Adrenal gland (tissue), 9 donors: ENCODE measurements at regions not wholly inside any gene's neighbourhood (a gene's known extent, or its start where the extent isn't known, plus 50 kb on each side); places are given as distances from the start of the nearest gene placed in this dataset.

Experiments used
- DNase-seq, 7 donors: peaks; one replicate each; pipeline ENCODE4 v3.0.0-alpha.2; 2019 to 2020
- H3K27ac ChIP-seq, 5 donors: fragments of 200-600 bp; sonication (generic) in 4 of 5; 1 replicate in 3 of 5; 2 replicates in 2 of 5; pipeline versions ENCODE4 v1.5.1 to v1.8.0; 2016 to 2020; ENCODE audit warnings: mild to moderate bottlenecking in 1 of 5
- H3K27me3 ChIP-seq: fragments of 200-600 bp; 2 replicates; pipeline ENCODE4 v1.8.0; 2021
- H3K36me3 ChIP-seq, 2 donors: fragments of 200-600 bp; replicated peaks in 1 of 2; 1 replicate in 1 of 2; 2 replicates in 1 of 2; pipeline versions ENCODE4 v1.5.1 to v1.8.0; 2018 to 2022
- H3K4me1 ChIP-seq, 2 donors: fragments of 200-600 bp; replicated peaks in 1 of 2; 1 replicate in 1 of 2; 2 replicates in 1 of 2; pipeline versions ENCODE4 v1.5.1 to v1.8.0; 2018 to 2021
- H3K4me3 ChIP-seq, 4 donors: fragments of 200-600 bp; sonication (generic) in 3 of 4; one replicate each; pipeline ENCODE4 v1.5.1; 2016 to 2018
- H3K9me3 ChIP-seq, 3 donors: fragments of 200-600 bp; sonication (generic) in 1 of 3; replicated peaks in 1 of 3; 1 replicate in 2 of 3; 2 replicates in 1 of 3; pipeline versions ENCODE4 v1.5.1 to v1.8.0; 2016 to 2021
- CTCF ChIP-seq, 6 experiments: fragments of 450-650 bp in 4 of 6; fragments of 200-600 bp in 2 of 6; sonication (generic) in 1 of 6; IDR thresholded peaks; 1 replicate in 5 of 6; 2 replicates in 1 of 6; pipeline versions ENCODE4 v1.5.1 to v1.8.0; 2016 to 2021; ENCODE audit warnings: antibody characterized with exemption in 6 of 6, mild to moderate bottlenecking in 2 of 6, moderate library complexity in 1 of 6
- POLR2A ChIP-seq, 2 donors: fragments of 450-650 bp; IDR thresholded peaks; one replicate each; pipeline ENCODE4 v1.6.1; 2017; ENCODE audit warnings: antibody characterized with exemption in 2 of 2, mild to moderate bottlenecking in 2 of 2, moderate library complexity in 1 of 2
- WGBS, 4 donors: extraction: QIAGEN DNeasy Blood & Tissue Kit in 2 of 4; methylation state at CpG; one replicate each; pipeline versions ENCODE4 v1.1.5 to v1.1.7; 2013 to 2017; 5-methylcytosine and 5-hydroxymethylcytosine counted together
- intact Hi-C, 2 donors: fragments of 100-400 bp; cut with DNase I; formaldehyde crosslinking; loops; one replicate each; pipeline versions ENCODE4 v1.14.1 to v1.15.0; 2022 to 2023
- donor health status: healthy with polysubstance abuse.
- donor health status: Bipolar disorder and iron deficiency.
- donor health status: DM: yes; HTN: yes; CAD: no.
- donor health status: DM: no; HTN: no; CAD: no.
- donor health status: DM: no; HTN: no; CAD: no.

- H3K36me3 ChIP-seq: no peaks in the 10 kb centered on the region
- no peaks in the 10 kb centered on the region for H3K4me1 ChIP-seq
- H3K27me3 ChIP-seq: no peaks in the 10 kb centered on the region
- no peak overlapping the region for H3K4me3 ChIP-seq
- TF ChIP-seq CTCF (IDR thresholded peaks at IDR 0.05) (no peak), POLR2A (IDR thresholded peaks at IDR 0.05) (no peak)
- DNase-seq: no peak
- intact Hi-C loops: no loop called here
- H3K9me3 ChIP-seq: peaks cover 0 to 5% (median 0%) of the 10 kb centered on the region in 3 donors
- H3K27ac ChIP-seq: no peak overlapping the region
- WGBS, 4 donors: 30 to 47% (median 31%) methylated on average over 3 of the region's 3 CpGs
Measured at GRCh38 chr2:163852616-163853015, 116.8 kb upstream of the FIGN start.

DNA sequence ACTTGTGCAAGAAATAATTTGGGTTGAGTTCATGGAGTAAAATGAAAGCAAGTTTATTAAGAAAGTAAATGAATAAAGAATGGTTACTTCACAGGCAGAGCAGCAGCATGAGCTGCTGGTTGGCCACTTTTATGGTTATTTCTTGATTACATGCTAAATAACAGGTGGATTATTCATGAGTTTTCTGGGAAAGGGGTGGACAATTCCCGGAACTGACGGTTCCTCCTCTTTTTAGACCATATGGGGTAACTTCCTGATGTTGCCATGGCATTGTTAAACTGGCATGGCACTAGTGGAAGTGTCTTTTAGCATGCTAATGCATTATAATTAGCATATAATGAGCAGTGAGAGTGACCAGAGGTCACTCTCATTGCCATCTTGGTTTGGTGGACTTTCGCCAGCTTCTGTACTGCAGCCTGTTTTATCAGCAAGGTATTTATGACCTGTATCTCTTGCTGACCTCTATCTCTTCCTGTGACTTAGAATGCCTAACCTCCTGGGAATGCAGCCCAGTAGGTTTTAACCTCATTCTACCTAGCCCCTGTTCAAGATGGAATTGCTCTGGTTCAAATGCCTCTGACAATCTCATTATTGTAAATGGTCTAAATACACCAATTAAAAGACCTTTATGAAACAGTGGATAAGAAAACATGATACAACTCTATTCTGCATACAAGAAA lies 114.1 kb upstream of the FIGN start:
- intact Hi-C loops: no loop called here
- H3K36me3 ChIP-seq: no peaks in the 10 kb centered on the region
- H3K27me3 ChIP-seq: no peaks in the 10 kb centered on the region
- TF ChIP-seq POLR2A (IDR thresholded peaks at IDR 0.05) (no peak), CTCF (IDR thresholded peaks at IDR 0.05) (no peak)
- H3K4me3 ChIP-seq: no peak overlapping the region
- H3K9me3 ChIP-seq: peaks cover 0 to 5% (median 0%) of the 10 kb centered on the region in 3 donors
- no peaks in the 10 kb centered on the region for H3K4me1 ChIP-seq
- WGBS, 4 donors: 72 to 87% (median 82%) methylated on average over 3 of the region's 3 CpGs
- H3K27ac ChIP-seq: no peak overlapping the region
- DNase-seq: no peak

GRCh38 chr2:163838890-163839289 lies 103.1 kb upstream of the FIGN start:
- TF ChIP-seq CTCF (IDR thresholded peaks at IDR 0.05) (no peak), POLR2A (IDR thresholded peaks at IDR 0.05) (no peak)
- Histone ChIP-seq H3K27me3 (no peaks in the 10 kb centered on the region), H3K36me3 (no peaks in the 10 kb centered on the region), H3K27ac (no peak overlapping the region), H3K9me3 (no peaks in the 10 kb centered on the region), H3K4me3 (no peak overlapping the region), H3K4me1 (no peaks in the 10 kb centered on the region)
- intact Hi-C loops: no loop called here
- DNase-seq: no peak

GRCh38 chr2:163836167-163836566 lies 100.4 kb upstream of the FIGN start:
- no peak for DNase-seq
- no peaks in the 10 kb centered on the region for H3K4me1 ChIP-seq
- no peaks in the 10 kb centered on the region for H3K9me3 ChIP-seq
- intact Hi-C loops: no loop called here
- TF ChIP-seq POLR2A (IDR thresholded peaks at IDR 0.05): no peak
- no peak for TF ChIP-seq CTCF (IDR thresholded peaks at IDR 0.05)
- no peak overlapping the region for H3K4me3 ChIP-seq
- H3K27me3 ChIP-seq: no peaks in the 10 kb centered on the region
- H3K27ac ChIP-seq: no peak overlapping the region
- H3K36me3 ChIP-seq: no peaks in the 10 kb centered on the region
